GF-D8 (cell line): ENCODE measurements at regions not wholly inside any gene's neighbourhood (a gene's known extent, or its start where the extent isn't known, plus 50 kb on each side); places are given as distances from the start of the nearest gene placed in this dataset.
"Not testable (repeated sequence)": the region's sequence is repeated elsewhere in the genome, so short reads cannot be mapped to it uniquely, and the experiment has no call there.

Experiments
- DNase-seq: peaks from one replicate; lab custom pipeline; 2025; lab: John Stamatoyannopoulos, UW

DNA sequence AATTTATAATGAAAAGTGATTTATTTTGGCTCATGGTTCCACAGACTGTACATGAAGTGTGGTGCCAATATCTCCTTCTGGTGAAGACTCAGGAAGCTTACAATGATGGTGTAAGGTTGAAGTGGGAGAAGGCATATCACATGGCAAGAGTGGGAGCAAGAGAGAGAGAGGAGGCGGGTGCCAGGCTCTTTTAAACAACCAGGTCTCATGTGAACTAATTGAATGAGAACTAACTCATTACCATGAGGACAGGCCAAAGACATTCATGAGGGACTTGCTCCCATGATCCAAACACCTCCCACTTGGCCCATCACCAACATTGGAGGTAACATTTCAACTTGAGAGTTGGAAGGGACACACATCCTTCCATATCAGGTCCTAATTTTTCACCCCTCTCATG lies 155.2 kb downstream of the SLC38A4 start:
- DNase-seq, result no peak

DNA sequence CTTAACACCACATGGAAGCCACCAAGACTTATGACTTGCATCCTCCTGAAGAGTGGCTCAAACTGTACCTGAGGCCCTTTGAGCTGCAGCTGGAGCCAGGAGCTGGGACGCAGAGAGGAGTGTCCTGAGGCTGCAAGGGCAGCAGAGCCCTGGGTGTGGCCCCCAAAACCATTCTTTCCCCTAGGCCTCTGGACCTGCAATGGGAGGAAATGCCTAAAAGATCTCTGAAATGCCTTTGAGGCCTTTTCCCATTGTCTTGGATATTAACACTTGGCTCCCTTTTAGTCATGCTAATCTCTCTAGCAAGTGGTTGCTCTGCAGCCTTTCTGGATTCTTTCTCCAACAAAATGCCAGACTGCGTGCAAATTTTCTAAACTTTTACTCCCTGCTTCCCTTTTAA lies 156.1 kb downstream of the SLC38A4 start:
- no peak for DNase-seq

DNA sequence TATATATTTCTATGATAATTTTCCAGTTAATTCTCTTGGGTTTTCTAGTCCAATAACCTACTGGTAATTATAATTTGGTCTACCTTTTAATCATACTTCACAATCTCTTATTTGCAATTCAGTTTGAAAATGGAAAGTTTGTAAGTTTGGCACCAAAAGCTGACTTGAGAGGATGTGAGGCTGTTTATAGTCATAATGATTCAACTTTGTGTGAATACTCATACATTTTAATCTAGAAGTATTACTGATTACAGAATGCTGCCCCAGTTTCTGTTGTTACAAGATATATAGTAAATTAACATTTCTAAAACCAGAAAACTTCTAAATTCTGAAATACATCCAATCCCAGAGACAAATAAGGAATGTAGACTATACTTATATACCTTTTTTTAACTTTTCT lies 158.2 kb downstream of the SLC38A4 start:
- DNase-seq, result no peak

DNA sequence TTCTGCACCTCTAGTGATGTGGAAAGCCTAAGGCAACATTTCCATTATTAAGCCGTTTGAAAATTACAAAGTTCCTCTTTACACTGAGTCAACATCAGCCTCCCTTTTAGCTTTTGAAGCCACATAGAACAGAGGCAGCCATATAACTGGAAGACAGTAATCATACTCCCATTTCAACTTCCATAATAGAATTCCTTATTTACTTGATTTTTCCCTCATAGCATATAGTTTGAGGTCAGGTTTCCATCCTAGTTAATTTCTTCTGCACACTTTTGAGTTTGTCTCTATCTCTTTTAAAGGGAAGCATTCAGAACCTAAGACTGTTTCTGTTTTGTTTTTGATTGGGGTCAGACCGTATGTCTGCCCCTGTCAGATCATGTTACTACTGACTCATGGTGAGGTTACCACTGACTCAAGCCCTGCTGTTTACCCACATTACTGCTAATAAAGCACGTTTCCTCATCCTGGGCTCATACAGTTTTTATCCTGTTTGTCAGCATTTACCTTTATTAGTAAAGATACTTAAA lies 161.0 kb downstream of the SLC38A4 start:
- no peak for DNase-seq

DNA sequence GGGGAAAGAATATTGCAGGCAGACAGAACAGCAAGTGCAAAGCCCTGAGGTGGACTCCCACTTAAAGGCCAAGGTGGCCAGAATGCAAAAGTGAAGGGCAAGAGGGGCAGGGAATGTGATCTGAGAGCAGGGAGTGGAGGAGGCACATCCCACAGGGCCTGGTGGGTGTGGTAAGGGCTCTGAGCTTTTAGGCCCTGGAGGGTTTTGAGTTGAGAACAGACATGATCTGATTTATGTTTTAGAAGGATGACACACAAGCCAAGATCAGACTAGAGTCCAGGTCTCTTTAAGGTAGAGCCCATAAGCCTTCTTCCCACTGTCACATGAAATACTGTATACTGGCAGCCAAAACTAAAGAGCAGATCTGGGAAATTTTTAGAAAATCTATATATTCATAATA lies 162.5 kb downstream of the SLC38A4 start:
- no peak for DNase-seq

DNA sequence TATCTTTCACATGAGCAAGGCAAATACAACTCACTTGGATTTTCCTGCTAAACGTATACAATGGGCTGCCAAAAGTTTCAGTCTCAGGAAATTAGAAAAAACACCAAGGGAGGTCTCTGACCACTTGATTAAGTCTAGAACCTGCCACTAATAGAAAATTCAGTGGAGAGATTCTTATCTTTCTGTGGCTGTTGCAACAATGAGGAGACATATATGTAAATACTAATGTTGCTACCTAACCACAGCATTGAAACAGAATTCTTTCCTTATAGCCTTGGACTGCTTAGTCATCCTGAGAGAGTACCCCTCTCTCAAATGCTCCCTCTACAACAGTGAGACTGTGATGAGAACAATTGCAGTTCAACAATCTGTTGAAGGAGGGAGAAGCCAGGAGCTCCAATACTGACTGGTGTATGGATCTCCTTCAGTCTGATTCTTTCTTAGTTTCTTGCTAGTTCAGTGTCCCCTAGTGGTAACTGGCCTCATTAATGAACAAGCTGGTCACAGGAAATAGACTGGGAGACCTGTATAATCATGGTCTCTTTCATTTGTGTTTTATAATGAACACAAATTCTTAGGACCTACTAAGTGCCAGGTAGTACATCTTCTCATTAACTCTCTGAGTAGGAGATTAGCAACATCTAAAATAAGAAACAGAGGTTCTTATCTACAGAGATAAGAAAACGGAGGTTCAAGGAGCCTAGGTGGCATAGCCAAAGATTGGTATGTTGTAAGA lies 164.5 kb downstream of the SLC38A4 start:
- DNase-seq, result peak; percentile 27

DNA sequence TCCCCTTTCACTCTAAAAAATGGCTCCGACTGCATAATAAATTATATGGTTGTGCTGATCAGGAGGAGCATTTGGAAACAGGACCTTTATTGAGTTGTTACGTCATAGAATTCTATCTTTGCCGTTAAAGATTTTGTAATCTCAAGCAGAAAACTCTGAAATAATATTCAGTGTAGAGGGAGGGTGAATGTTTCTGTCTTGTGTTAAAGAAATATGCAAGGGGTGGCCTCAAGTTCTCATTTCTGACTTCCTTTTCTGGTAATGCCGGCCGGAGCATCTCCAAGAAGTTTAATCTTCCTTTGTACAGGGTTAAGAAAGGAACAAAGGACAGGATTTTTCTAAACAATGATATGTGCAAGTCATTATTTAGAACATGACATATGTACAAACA lies 165.1 kb downstream of the SLC38A4 start:
- peak; percentile 6 for DNase-seq

DNA sequence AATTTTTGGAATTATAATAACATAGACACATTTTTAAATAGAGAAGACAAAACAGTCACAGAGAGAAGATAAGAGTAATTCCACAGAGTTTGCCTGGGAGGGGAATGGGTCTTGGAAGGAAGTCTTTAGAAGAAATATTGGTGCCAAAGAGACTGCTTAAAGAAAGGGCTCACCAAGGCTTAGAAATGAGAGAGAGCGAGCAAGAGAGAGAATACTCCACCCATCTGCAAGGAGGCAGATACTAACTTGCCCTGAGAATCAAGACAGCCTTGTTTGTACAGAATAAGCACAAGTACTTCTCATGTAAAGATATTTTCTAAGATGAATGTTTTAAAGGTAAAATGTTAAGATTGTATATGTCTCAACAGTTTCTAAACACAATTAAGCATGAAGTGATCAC lies 165.5 kb downstream of the SLC38A4 start:
- DNase-seq, result no peak

DNA sequence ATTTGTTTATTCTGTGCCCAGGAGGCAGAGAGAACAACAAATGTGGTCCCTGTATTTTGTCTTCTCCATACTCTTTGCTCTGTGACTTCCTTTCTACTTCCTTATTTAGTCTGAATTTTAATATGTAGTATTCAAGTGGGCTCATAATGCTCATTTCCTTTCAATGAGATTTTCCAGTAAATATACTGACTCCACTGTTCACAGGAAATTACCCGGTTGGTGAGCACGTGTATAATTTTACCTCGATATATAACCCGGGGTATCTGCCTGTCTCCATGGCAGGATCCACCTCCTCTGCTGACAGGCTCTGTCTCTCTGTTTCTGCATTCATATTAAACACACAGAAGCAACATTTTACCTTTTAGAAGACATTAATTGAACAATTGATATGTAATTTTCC lies 166.0 kb downstream of the SLC38A4 start:
- DNase-seq, result no peak

DNA sequence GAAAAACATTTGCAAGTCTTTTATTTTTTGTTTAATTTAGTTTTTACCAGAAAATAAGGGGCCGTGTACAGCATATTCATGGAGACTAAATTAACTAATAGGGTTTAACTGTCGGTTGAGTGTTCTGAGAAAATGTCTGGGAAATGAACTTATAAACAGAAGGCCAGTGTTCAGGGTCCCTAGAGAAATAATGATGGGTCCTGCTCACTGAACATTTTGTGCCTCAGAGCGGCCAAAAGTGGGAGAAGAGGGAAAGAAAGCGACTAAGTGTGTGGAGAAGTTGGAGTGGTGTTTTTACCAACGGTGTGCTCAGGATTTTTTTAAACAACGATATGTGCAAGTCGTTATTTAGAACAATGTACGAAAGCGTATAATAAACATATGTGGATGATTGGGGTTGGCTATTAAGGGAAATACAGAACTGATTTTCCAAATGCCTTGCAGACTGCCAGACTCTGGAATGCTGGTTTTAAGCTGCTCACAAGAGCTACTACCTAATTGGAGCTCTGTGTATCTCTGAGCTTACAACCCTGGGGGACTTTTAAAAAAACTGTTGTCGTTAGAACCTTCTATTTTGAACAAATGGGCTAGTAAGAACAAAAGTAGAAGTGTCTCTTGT lies 166.7 kb downstream of the SLC38A4 start:
- no peak for DNase-seq

DNA sequence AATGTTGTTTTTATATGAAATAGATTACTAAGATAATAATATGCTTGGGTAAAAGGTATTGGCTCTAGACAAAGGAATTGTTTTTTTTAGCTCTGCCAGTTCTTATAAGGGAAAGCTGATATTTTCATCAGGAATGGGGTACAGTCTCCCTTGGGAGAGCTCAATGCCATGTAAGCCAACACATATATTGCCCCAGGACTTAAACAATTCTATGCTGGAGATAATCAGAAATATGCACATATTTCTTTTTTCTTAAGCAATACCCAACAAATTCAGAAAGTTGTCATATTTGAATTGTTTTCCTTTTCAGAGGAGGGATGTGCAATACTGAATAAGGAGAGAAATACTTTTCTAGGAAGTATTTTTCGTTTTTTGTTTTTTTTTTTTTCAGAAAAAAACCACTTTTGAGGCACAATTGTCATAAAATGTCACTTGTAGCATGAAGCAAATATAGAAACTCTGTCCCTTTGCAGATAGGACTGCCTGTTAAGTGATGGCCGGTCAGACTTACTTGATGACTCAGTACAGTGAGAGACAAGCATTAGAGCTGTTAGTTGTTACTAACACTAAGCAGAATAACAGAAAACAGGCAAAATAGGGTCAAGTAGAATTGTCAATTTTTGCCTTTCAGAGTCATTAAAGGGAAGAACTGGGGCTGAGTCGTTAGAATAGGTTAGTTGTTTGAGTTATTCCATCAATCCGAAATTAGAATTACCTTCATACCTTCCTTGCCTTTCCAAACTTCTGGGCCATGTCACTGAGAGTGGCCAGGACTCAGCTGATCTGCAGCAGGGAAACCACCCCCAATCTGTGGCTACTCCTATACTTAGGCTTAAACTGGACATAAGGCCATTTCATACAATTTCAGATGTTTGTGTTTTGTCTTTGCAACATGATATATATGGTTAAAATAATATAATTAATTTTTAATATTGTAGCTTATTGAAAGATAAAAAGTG lies 168.1 kb downstream of the SLC38A4 start:
- DNase-seq, result no peak

DNA sequence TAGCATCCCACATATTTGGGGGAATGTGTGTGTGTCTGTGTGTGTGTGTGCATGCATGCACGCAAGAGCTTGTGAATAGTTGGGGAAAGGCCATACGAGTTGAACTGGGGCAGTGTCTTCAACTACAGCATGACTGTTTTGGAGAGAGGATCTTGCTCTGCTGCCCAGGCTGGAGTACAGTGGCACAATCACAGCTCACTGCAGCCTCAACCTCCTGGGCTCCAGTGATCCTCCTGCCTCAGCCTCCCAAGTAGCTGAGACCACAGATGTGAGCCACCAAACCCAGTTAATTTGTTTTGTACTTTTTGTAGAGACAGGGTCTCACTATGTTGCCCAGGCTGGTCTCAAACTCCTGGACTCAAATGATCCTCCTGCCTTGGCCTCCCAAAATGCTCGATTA lies 169.8 kb downstream of the SLC38A4 start:
- not testable (repeated sequence) for DNase-seq

DNA sequence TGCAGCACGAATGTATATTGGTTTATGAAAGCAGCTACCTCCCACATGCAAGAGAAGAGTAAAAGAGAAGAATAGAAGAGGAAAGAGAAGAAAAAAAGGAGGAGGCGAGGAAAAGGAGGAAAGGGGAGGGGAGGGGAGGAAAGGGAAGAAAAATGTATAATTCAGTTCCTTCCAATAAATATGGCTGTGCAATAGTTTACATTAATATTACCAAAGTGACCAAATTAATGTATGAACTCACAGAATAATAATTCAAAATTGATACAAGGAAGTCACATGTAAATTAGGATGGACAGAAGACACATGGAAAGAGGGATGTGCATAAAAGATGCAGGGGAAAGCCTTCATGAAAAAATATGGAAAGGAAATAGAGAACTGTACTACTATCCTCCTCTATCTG lies 172.5 kb downstream of the SLC38A4 start:
- DNase-seq, result no peak

DNA sequence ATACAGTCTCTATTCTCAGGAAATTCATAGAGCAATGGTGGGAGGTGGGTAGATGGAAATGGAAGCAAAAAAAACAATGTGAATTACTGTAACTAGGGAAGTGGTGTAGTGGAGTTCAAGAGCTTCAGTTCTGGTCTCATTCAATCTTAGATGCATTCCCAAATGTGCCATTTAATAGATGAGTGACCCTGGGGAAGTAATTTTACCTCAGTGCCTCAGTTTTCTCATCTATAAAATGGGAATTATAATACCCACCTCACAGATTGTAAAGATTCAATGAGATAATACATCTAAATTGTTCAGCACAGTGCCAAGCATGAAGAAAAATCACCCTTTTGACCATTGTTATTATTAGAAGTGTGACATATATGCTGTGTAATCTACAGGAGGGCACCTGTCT lies 173.1 kb downstream of the SLC38A4 start:
- DNase-seq, result no peak

DNA sequence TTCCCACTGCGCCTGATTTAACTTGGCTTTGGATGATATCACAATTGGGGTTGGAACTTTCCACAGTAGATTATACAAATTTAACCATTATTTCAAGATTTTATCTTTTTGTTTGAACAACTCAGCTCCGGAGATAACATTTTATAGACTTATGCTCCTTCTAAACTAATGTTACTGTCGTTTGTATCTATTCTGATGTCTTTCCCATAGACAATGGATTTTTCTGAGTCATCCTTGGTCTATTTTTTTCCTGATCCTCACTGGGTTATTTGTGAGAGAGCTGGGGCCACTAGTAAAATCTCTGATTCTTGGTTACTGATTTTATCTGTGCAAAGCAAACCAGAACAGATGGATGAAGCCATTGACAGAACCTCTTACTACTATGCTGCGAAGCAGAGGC lies 175.1 kb downstream of the SLC38A4 start:
- no peak for DNase-seq

DNA sequence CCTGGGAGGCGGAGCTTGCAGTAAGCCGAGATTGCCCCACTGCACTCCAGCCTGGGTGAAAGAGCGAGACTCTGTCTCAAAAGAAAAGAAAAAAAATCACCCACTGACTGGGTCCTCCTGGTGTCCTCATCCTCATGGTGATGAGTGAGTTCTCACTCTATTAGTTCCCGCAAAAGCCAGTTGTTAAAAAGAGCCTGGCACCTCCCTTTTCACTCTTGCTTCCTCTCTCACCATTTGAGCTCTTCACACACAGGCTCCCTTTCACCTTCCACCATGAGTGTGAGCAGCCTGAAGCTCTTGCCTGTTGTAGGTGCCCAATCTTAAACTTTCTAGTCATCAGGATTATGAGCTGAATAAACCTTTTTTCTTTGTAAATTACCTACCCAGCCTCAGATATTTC lies 176.4 kb downstream of the SLC38A4 start:
- DNase-seq, result no peak

DNA sequence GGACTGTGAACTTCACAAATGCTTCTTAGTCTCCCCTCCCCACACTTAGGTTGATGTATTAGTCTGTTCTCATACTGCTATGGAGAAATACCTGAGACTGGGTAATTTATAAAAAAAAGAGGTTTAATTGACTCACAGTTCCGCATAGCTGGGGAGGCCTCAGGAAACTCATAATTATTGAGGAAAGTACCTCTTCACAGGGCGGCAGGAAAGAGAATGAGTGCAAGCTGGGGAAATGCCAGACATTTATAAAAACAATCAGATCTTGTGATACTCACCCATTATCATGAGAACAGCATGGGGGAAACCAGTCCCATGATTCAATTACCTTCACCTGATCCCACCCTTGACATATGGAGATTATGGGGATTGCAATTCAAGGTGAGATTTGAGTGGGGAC lies 178.8 kb downstream of the SLC38A4 start:
- no peak for DNase-seq

DNA sequence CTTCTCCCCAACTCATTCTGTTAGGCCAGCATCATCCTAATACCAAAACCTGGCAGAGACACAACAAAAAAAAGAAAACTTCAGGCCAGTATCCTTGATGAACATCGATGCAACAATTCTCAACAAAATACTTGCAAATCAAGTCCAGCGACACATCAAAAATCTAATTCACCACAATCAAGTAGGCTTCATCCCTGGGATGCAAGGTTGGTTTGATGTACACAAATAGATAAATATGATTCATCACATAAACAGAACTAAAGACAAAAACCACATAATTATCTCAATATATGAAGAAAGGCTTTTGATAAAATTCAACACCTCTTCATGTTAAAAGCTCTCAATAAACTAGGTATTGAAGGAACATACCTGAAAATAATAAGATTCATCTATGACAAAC lies 184.1 kb downstream of the SLC38A4 start:
- not testable (repeated sequence) for DNase-seq

DNA sequence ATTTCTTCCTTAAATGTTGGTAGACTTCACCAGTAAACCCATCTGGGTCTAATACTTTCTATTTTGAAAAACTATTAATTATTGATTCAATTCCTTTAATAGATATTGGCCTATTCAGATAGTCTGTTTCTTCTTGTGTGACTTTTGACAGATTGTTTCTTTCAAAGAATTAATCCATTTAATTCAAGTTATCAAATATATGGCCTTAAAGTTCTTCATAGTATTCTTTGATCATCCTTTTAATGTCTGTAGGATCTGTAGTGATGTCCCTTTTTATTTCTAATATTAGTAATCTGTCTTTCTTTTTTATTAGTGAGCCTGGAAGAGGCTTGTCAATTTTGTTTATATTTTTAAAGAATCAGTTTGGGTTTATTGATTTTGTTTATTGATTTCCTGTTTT lies 190.0 kb downstream of the SLC38A4 start:
- no peak for DNase-seq

DNA sequence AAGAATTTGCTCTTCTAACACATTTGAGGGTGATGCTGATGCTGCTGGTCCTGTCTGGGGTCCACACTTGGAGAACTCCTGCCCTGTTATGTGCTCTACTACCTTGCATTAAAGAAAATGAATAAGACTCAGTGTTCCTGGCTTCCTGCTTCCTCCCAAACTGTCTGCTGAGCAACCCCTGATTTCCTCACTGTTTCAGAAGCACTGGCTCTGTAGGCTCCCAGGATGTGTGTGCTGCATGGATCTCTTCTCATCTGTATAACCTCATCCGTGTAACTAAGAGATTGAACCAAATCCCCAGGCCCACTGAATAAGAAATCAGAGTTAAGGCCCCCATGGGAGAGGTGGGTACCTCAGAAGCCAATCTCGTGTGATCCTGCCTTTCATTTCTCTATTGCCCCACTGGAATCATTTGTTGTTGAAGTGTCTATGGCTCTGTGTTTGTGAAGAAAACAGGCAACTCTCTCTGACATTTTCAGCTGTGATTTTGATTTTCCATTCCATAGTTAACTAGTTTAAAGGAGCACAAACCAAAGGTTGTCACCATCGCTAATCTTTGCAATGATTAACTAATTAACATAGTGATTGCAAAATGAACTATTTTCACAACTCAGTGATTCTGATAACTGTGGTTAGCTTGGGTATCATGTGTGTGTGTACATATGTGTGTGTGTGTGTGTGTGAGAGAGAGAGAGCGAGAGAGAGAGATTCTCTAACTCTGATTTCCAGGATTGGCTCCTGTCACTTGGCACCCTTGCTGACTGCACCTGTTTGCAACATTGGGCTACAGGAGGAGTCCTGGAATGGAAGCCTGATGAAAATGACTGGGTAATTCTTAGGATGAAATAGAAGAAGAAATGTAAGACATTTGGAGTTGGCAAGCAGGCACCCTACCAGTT lies 196.2 kb downstream of the SLC38A4 start:
- no peak for DNase-seq

DNA sequence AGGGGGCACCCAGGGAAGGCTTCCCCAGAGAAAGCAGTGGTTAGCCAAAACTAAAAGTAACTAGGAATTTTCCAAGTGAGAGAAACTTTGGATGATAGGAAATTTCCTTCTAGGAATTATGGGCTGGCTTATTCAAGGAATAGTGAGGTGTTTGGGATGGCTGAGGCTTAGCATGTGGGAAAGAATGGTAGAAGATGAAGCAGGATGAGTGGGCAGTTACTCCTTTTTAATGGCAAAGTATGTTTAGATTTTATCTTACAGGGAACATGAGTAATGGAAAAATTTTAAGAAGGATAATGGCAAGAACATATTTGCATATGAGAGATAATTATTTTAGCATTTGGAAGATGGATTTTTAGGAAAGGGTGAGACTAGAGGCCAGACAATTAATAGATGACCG lies 197.6 kb downstream of the SLC38A4 start:
- DNase-seq, result no peak

DNA sequence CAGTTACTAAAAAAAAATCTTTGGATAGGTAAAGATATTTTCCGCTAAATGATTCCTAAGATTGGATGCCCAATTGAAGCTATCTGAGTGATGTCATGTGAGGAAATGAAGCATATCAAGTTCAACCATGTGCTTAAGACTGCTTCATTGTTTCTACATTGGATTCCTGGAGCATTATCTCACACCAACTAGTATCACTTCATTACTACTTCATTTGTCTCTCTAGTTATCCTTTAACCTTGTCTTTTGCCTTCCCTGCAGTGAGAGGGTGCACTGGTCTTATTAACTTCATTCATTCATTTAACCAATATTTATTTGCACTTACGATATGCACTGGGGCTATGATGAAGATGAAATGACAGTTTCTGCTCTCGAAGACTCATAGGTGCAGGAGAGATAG lies 198.1 kb downstream of the SLC38A4 start:
- no peak for DNase-seq
